Neural progenitor cell (in vitro differentiated cells): ENCODE measurements at regions not wholly inside any gene's neighbourhood (a gene's known extent, or its start where the extent isn't known, plus 50 kb on each side); places are given as distances from the start of the nearest gene placed in this dataset.

ENCODE experiments used
- DNase-seq: peaks from one replicate; pipeline ENCODE4 v3.0.0-alpha.2; 2016; ENCODE audit warnings: low spot score
- H2AFZ ChIP-seq: fragments of 200-600 bp; sonication (generic); replicated peaks from 2 replicates; pipeline ENCODE4 v1.6.1; 2016; ENCODE audit warnings: antibody characterized with exemption
- H3F3A ChIP-seq: fragments of 200-600 bp; sonication (generic); 2 replicates; pipeline ENCODE4 v1.6.1; 2016; ENCODE audit warnings: antibody characterized with exemption, low read depth
- H3K27ac ChIP-seq: fragments of 200-600 bp; sonication (generic); 2 replicates; pipeline ENCODE4 v1.5.1; 2016; ENCODE audit warnings: mild to moderate bottlenecking
- H3K27me3 ChIP-seq: fragments of 200-600 bp; sonication (generic); 2 replicates; pipeline ENCODE4 v1.6.1; 2016; ENCODE audit warnings: mild to moderate bottlenecking, moderate library complexity
- H3K36me3 ChIP-seq: fragments of 200-600 bp; sonication (generic); 2 replicates; pipeline ENCODE4 v1.5.1; 2016
- H3K4me1 ChIP-seq: fragments of 200-600 bp; sonication (generic); 2 replicates; pipeline ENCODE4 v1.6.1; 2016; ENCODE audit warnings: mixed run types
- H3K4me2 ChIP-seq: fragments of 200-600 bp; sonication (generic); 2 replicates; pipeline ENCODE4 v1.6.1; 2016
- H3K4me3 ChIP-seq: fragments of 200-600 bp; sonication (generic); 2 replicates; pipeline ENCODE4 v1.5.1; 2016
- H3K79me2 ChIP-seq: fragments of 200-600 bp; sonication (generic); 2 replicates; pipeline ENCODE4 v1.6.1; 2016; ENCODE audit warnings: low read depth
- H3K9ac ChIP-seq: fragments of 200-600 bp; sonication (generic); 2 replicates; pipeline ENCODE4 v1.6.1; 2016
- H3K9me3 ChIP-seq: fragments of 200-600 bp; sonication (generic); 2 replicates; pipeline ENCODE4 v1.5.1; 2016; ENCODE audit warnings: low read depth
- H4K20me1 ChIP-seq: fragments of 200-600 bp; sonication (generic); 2 replicates; pipeline ENCODE4 v1.6.1; 2016; ENCODE audit warnings: low read depth
- H3K27ac Mint-ChIP-seq: 3 replicates; pipeline ENCODE4 v1.8.0; 2021; ENCODE audit warnings: mixed read lengths
- H3K27me3 Mint-ChIP-seq: 2 replicates; pipeline ENCODE4 v1.8.0; 2022; ENCODE audit warnings: low read depth, mild to moderate bottlenecking, inconsistent platforms, moderate library complexity, mixed read lengths; ENCODE audit not compliant: insufficient read depth
- H3K36me3 Mint-ChIP-seq: 3 replicates; pipeline ENCODE4 v1.8.0; 2021; ENCODE audit warnings: mixed read lengths
- H3K4me1 Mint-ChIP-seq: 3 replicates; pipeline ENCODE4 v1.8.0; 2021; ENCODE audit warnings: mixed read lengths
- H3K4me3 Mint-ChIP-seq: 3 replicates; pipeline ENCODE4 v1.8.0; 2021; ENCODE audit warnings: mild to moderate bottlenecking, moderate library complexity, mixed read lengths
- H3K9me3 Mint-ChIP-seq: 3 replicates; pipeline ENCODE4 v1.8.0; 2020; ENCODE audit warnings: mixed read lengths
- CTCF ChIP-seq: fragments of 200-600 bp; sonication (generic); IDR thresholded peaks from 2 replicates; pipeline ENCODE4 v1.5.1; 2017; ENCODE audit warnings: antibody characterized with exemption, mild to moderate bottlenecking
- EZH2 ChIP-seq: fragments of 200-600 bp; sonication (generic); IDR thresholded peaks from 2 replicates; pipeline ENCODE4 v1.6.1; 2017; ENCODE audit warnings: antibody characterized with exemption, mild to moderate bottlenecking, moderate library complexity
- EZH2phosphoT487 ChIP-seq: fragments of 200-600 bp; sonication (generic); IDR thresholded peaks from 2 replicates; pipeline ENCODE4 v1.6.1; 2017; ENCODE audit warnings: antibody characterized with exemption

GRCh38 chr1:189336115-189337100 lies 1141.3 kb downstream of the BRINP3 start:
- Histone ChIP-seq H3K4me2 (no peak overlapping the region), H3K9ac (no peak overlapping the region), H4K20me1 (no peaks in the 10 kb centered on the region), H3K36me3 (no peaks in the 10 kb centered on the region), H3K79me2 (no peaks in the 10 kb centered on the region), H3K27me3 (no peaks in the 10 kb centered on the region), H3K4me3 (no peak overlapping the region), H3F3A (no peaks in the 10 kb centered on the region), H3K9me3 (no peaks in the 10 kb centered on the region), H3K4me1 (no peaks in the 10 kb centered on the region), H2AFZ (no peak overlapping the region), H3K27ac (no peak overlapping the region)
- Mint-ChIP-seq H3K4me3 (no peak overlapping the region), H3K36me3 (no peaks in the 10 kb centered on the region), H3K9me3 (peaks cover 2% of the 10 kb centered on the region), H3K27me3 (no peaks in the 10 kb centered on the region), H3K4me1 (no peaks in the 10 kb centered on the region), H3K27ac (no peak overlapping the region)
- no peak for TF ChIP-seq CTCF
- TF ChIP-seq EZH2phosphoT487 = no peak
- no peak for DNase-seq

DNA sequence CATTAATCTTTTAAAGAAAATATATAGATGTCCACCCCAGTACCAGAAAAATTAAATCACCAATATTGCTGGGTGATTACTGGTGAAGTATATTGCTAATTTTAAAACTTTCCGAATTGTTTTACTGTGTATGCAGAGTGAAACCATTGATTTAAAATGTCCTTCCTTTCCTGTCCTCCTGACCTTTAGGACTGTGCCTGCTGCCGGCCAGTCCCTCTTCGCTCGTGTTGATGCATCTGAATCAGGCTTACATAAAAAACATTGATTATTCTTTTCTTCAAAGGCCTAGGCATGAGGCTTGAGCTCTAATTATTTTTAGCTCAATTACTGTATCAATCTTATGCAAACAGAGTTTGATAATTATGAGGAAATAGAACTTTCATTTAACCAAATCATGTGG lies 1128.1 kb downstream of the BRINP3 start:
- no peaks in the 10 kb centered on the region for H3K36me3 ChIP-seq
- no peaks in the 10 kb centered on the region for H3K4me1 ChIP-seq
- no peaks in the 10 kb centered on the region for H3K9me3 ChIP-seq
- DNase-seq = no peak
- no peak overlapping the region for H3K27ac Mint-ChIP-seq
- H3K27ac ChIP-seq = no peak overlapping the region
- H4K20me1 ChIP-seq = no peaks in the 10 kb centered on the region
- no peak overlapping the region for H3K9ac ChIP-seq
- H3K4me3 ChIP-seq = no peak overlapping the region
- H3K9me3 Mint-ChIP-seq = no peaks in the 10 kb centered on the region
- peaks cover 2% of the 10 kb centered on the region for H3K4me1 Mint-ChIP-seq
- peak overlapping the region; percentile 1 for H2AFZ ChIP-seq
- H3F3A ChIP-seq = no peaks in the 10 kb centered on the region
- no peaks in the 10 kb centered on the region for H3K27me3 Mint-ChIP-seq
- no peaks in the 10 kb centered on the region for H3K36me3 Mint-ChIP-seq
- H3K4me3 Mint-ChIP-seq = no peak overlapping the region
- no peak for TF ChIP-seq EZH2phosphoT487
- TF ChIP-seq CTCF = no peak
- no peak for TF ChIP-seq EZH2
- H3K4me2 ChIP-seq = no peak overlapping the region
- no peaks in the 10 kb centered on the region for H3K79me2 ChIP-seq
- no peaks in the 10 kb centered on the region for H3K27me3 ChIP-seq

DNA sequence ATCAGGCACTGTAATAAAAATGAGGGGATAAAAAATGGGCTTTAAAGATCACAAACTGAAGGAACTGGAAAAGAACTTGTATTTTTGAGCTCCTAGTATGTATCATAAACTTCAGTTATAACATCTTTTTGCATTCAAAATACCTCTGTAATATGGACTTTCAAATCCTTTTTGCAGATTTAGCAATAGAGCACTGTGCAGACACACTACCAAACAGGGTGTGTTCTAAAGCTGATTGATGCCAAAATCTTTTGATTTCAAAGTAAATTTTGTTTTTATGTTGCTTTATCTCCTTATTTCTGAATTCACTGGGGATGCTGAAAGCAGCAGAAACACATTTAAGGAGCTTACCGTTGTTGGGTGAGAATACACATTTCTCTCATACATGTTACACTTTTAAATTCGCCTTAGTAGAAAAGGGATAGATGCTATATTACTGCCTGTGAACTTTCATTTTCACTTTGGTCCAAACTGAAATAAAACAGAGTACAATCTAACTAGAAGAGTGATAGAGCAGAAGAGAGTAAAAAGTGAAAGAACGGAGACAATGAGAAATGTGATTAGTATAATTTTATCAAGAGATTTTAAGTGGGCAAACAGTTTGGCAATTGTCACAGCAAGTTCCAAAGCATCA lies 1126.6 kb downstream of the BRINP3 start:
- H3K27ac ChIP-seq = no peak overlapping the region
- no peaks in the 10 kb centered on the region for H3K27me3 ChIP-seq
- Mint-ChIP-seq H3K36me3 (no peaks in the 10 kb centered on the region), H3K9me3 (no peaks in the 10 kb centered on the region), H3K4me1 (peaks cover 2% of the 10 kb centered on the region), H3K27me3 (no peaks in the 10 kb centered on the region), H3K4me3 (no peak overlapping the region), H3K27ac (no peak overlapping the region)
- H3K4me1 ChIP-seq = no peaks in the 10 kb centered on the region
- no peaks in the 10 kb centered on the region for H3K9me3 ChIP-seq
- DNase-seq = no peak
- H3F3A ChIP-seq = no peaks in the 10 kb centered on the region
- H3K4me2 ChIP-seq = no peak overlapping the region
- H3K9ac ChIP-seq = no peak overlapping the region
- H3K79me2 ChIP-seq = no peaks in the 10 kb centered on the region
- H3K36me3 ChIP-seq = no peaks in the 10 kb centered on the region
- no peaks in the 10 kb centered on the region for H4K20me1 ChIP-seq
- H2AFZ ChIP-seq = no peak overlapping the region
- no peak overlapping the region for H3K4me3 ChIP-seq
- TF ChIP-seq EZH2 (no peak), CTCF (no peak), EZH2phosphoT487 (no peak)
